Embryonic facial prominence (tissue), 1 donor: ENCODE measurements at regions not wholly inside any gene's neighbourhood (a gene's known extent, or its start where the extent isn't known, plus 50 kb on each side); places are given as distances from the start of the nearest gene placed in this dataset.

Source experiments
- DNase-seq: peaks from one replicate; pipeline ENCODE4 v3.0.0-alpha.2; 2016; ENCODE audit errors: extremely low spot score

GRCh38 chr4:26104056-26104685 lies 190.2 kb downstream of the SMIM20 start:
- no peak for DNase-seq

- no peak for DNase-seq
Observed at GRCh38 chr4:26105337-26105736, 191.3 kb downstream of the SMIM20 start.

- DNase-seq: no peak
Observed at GRCh38 chr4:26105815-26106699, 192.0 kb downstream of the SMIM20 start.

- DNase-seq: no peak
Observed at GRCh38 chr4:26106776-26107175, 192.8 kb downstream of the SMIM20 start.

GRCh38 chr4:26108054-26108453 lies 194.0 kb downstream of the SMIM20 start:
- no peak for DNase-seq

- no peak for DNase-seq
Observed at GRCh38 chr4:26110493-26110892, 196.5 kb downstream of the SMIM20 start.

GRCh38 chr4:26113339-26113940 lies 199.4 kb downstream of the SMIM20 start:
- no peak for DNase-seq

- no peak for DNase-seq
Observed at GRCh38 chr4:26116057-26116456, 202.0 kb downstream of the SMIM20 start.

GRCh38 chr4:26120098-26120825 lies 200.6 kb upstream of the RBPJ start:
- DNase-seq: no peak

GRCh38 chr4:26122690-26123089 lies 198.1 kb upstream of the RBPJ start:
- DNase-seq: no peak

- DNase-seq: no peak
Observed at GRCh38 chr4:26124753-26125321, 196.0 kb upstream of the RBPJ start.

- DNase-seq: no peak
Observed at GRCh38 chr4:26126143-26126718, 194.6 kb upstream of the RBPJ start.

GRCh38 chr4:26126994-26127393 lies 193.8 kb upstream of the RBPJ start:
- no peak for DNase-seq

GRCh38 chr4:26127851-26128337 lies 192.9 kb upstream of the RBPJ start:
- no peak for DNase-seq

- DNase-seq: no peak
Observed at GRCh38 chr4:26130173-26130572, 190.6 kb upstream of the RBPJ start.

GRCh38 chr4:26130841-26131432 lies 189.9 kb upstream of the RBPJ start:
- no peak for DNase-seq

GRCh38 chr4:26131711-26132110 lies 189.1 kb upstream of the RBPJ start:
- DNase-seq: no peak

GRCh38 chr4:26132858-26133257 lies 188.0 kb upstream of the RBPJ start:
- DNase-seq: no peak

GRCh38 chr4:26133840-26134239 lies 187.0 kb upstream of the RBPJ start:
- DNase-seq: no peak

- DNase-seq: no peak
Observed at GRCh38 chr4:26135331-26135730, 185.5 kb upstream of the RBPJ start.

- no peak for DNase-seq
Observed at GRCh38 chr4:26136615-26137014, 184.2 kb upstream of the RBPJ start.
